ENCODE measurements at regions not wholly inside any gene's neighbourhood (a gene's known extent, or its start where the extent isn't known, plus 50 kb on each side); places are given as distances from the start of the nearest gene placed in this dataset.
"Not testable (repeated sequence)": the region's sequence is repeated elsewhere in the genome, so short reads cannot be mapped to it uniquely, and the experiment has no call there.

DNA sequence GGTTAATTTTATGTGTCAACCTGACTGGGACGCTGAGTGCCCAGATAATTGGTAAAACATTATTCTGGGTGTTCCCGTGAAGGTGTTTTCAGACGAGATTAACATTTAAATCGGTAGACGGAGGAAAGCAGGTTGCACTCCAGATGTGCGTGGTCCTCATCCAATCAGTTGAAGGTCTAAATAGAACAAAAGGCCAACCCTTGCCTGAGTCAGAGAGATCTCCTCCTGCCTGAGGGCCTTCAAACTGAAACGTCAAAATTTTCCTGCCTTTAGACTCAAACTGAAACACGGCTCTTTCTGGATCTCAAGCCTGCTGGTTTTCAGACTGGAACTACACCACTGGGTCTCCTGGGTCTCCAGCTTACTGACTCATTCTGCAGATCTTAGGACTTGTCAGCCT, 70.9 kb downstream of the NPIPA5 start:
- H4K8ac ChIP-seq (replicated peaks; ENCODE audit: insufficient read length, low read depth, low read length); H3K27me3 Mint-ChIP-seq (ENCODE audit: low read depth); H3K4me1 Mint-ChIP-seq; H3K4me3 Mint-ChIP-seq; H3K23me2 ChIP-seq (ENCODE audit: insufficient read length, low read depth, low read length, poor library complexity, severe bottlenecking); H4K20me1 ChIP-seq (ENCODE audit: control insufficient read depth, insufficient read depth, insufficient read length); H2BK5ac ChIP-seq (ENCODE audit: insufficient read length, low read length); H3K56ac ChIP-seq (ENCODE audit: insufficient read length, low read depth, low read length); H2AFZ ChIP-seq (ENCODE audit: low read length); H3K9me3 Mint-ChIP-seq; H3K79me2 ChIP-seq (ENCODE audit: insufficient read depth, low read length); H3K4me2 ChIP-seq (ENCODE audit: insufficient read depth, insufficient read length, low read length); H3K36me3 Mint-ChIP-seq (ENCODE audit: insufficient read depth in 1 of 3, low read depth in 3 of 3); H4K5ac ChIP-seq (ENCODE audit: insufficient read length, low read depth, low read length); H3K27ac ChIP-seq (ENCODE audit: insufficient read length, low read depth, low read length); H3K18ac ChIP-seq (ENCODE audit: insufficient read length, low read depth, low read length); DNase-seq; H2AK5ac ChIP-seq (ENCODE audit: insufficient read length, low read length); H3K79me1 ChIP-seq (ENCODE audit: insufficient read depth, low read depth, low read length, poor library complexity, severe bottlenecking); H3T11ph ChIP-seq (ENCODE audit: low read length); H3K27me3 ChIP-seq (ENCODE audit: insufficient read depth, low read length); H3K9me3 ChIP-seq (ENCODE audit: control insufficient read depth, low read depth, low read length); H2BK12ac ChIP-seq (ENCODE audit: insufficient read length, low read depth, low read length); H3K4me1 ChIP-seq (ENCODE audit: insufficient read depth, low read length); H2BK120ac ChIP-seq (ENCODE audit: low read depth, low read length, poor library complexity, severe bottlenecking); H2BK15ac ChIP-seq (ENCODE audit: low read depth, low read length); H3K14ac ChIP-seq (ENCODE audit: insufficient read depth, low read length); H4K91ac ChIP-seq (ENCODE audit: insufficient read length, low read depth, low read length); H3K27ac Mint-ChIP-seq; H3K9ac ChIP-seq (ENCODE audit: extremely low read depth, insufficient read length, low read length); H3K4ac ChIP-seq (ENCODE audit: low read depth, low read length); H3K23ac ChIP-seq (ENCODE audit: insufficient read length, low read depth, low read length); H2BK20ac ChIP-seq (ENCODE audit: low read depth, low read length, poor library complexity, severe bottlenecking): not testable (repeated sequence)
- WGBS (ENCODE audit: extremely low coverage, insufficient read length, low lambda C conversion rate) = no CpG with 5 or more reads among the region's 8 CpGs

DNA sequence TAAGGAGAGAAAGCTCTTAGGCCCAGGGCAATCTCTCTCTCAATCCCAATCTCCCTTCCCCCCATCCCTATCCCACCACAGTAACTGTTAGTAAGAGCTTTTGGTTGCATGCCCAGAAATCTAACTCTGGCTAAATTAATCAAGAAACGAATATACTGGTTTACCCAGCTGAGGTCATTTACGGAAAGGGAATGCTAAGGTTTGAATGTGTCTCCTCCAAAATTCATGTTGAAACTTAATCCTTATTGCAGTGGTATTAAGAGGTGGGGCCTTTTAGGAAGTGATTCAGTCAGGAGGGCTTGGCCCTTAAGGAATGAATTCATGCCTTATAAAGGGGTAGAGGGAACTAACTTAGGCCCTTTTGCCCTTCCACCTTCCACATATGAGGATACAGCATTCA, 72.2 kb downstream of the NPIPA5 start:
- H3K27me3 Mint-ChIP-seq (ENCODE audit: low read depth); H3T11ph ChIP-seq (ENCODE audit: low read length); H4K8ac ChIP-seq (replicated peaks; ENCODE audit: insufficient read length, low read depth, low read length); H3K4me1 ChIP-seq (ENCODE audit: insufficient read depth, low read length); H2BK15ac ChIP-seq (ENCODE audit: low read depth, low read length); H3K9ac ChIP-seq (ENCODE audit: extremely low read depth, insufficient read length, low read length); H3K4me3 Mint-ChIP-seq; H2BK20ac ChIP-seq (ENCODE audit: low read depth, low read length, poor library complexity, severe bottlenecking); H2AK5ac ChIP-seq (ENCODE audit: insufficient read length, low read length); H2BK12ac ChIP-seq (ENCODE audit: insufficient read length, low read depth, low read length); H3K23me2 ChIP-seq (ENCODE audit: insufficient read length, low read depth, low read length, poor library complexity, severe bottlenecking); H4K20me1 ChIP-seq (ENCODE audit: control insufficient read depth, insufficient read depth, insufficient read length); H3K27ac Mint-ChIP-seq; H2BK5ac ChIP-seq (ENCODE audit: insufficient read length, low read length); H3K14ac ChIP-seq (ENCODE audit: insufficient read depth, low read length); H3K9me3 Mint-ChIP-seq; H3K9me3 ChIP-seq (ENCODE audit: control insufficient read depth, low read depth, low read length); H3K18ac ChIP-seq (ENCODE audit: insufficient read length, low read depth, low read length); H3K79me1 ChIP-seq (ENCODE audit: insufficient read depth, low read depth, low read length, poor library complexity, severe bottlenecking); H2AFZ ChIP-seq (ENCODE audit: low read length); DNase-seq; H3K4me2 ChIP-seq (ENCODE audit: insufficient read depth, insufficient read length, low read length); H3K36me3 Mint-ChIP-seq (ENCODE audit: insufficient read depth in 1 of 3, low read depth in 3 of 3); H3K4me1 Mint-ChIP-seq; H3K27ac ChIP-seq (ENCODE audit: insufficient read length, low read depth, low read length); H3K23ac ChIP-seq (ENCODE audit: insufficient read length, low read depth, low read length); H2BK120ac ChIP-seq (ENCODE audit: low read depth, low read length, poor library complexity, severe bottlenecking); H4K91ac ChIP-seq (ENCODE audit: insufficient read length, low read depth, low read length); H3K56ac ChIP-seq (ENCODE audit: insufficient read length, low read depth, low read length); H3K4ac ChIP-seq (ENCODE audit: low read depth, low read length); H3K79me2 ChIP-seq (ENCODE audit: insufficient read depth, low read length); H3K27me3 ChIP-seq (ENCODE audit: insufficient read depth, low read length); H4K5ac ChIP-seq (ENCODE audit: insufficient read length, low read depth, low read length): not testable (repeated sequence)
- no CpG with 5 or more reads among the region's 2 CpGs for WGBS (ENCODE audit: extremely low coverage, insufficient read length, low lambda C conversion rate)
